ENCODE measurements at regions not wholly inside any gene's neighbourhood (a gene's known extent, or its start where the extent isn't known, plus 50 kb on each side); places are given as distances from the start of the nearest gene placed in this dataset.
A peak's percentile ranks its signal among the peaks of the same experiment; 100 is the strongest.

DNA sequence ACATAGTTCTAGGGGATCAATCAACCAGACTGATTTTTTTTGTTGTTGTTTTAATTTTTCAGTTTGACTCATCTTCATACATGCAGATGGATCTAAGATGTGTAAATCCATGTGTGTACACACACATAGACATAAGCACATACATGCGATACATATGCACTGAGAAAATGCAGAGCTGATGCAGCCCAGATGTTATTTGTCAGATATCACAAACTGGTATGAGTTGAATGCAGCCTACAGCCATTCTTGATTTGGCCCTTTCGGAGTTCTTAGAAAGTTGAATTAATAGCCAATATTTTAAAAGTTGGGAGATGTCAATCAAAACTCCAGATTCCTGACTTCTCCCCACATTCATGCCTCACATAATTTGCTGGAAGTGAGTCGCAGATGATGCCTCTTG lies 180.4 kb downstream of the SPATA18 start:
- no peak for DNase-seq
- H3K27me3 ChIP-seq (ENCODE audit: control insufficient read depth, insufficient read depth, low read length): no peaks in the 10 kb centered on the region
- H3K27ac ChIP-seq (ENCODE audit: low read length): no peak overlapping the region
- no peaks in the 10 kb centered on the region for H3K4me1 ChIP-seq (ENCODE audit: control insufficient read depth, insufficient read depth, low read length)
- no peaks in the 10 kb centered on the region for H3K9me3 ChIP-seq (ENCODE audit: control insufficient read depth, low read depth, low read length)
- H3K36me3 ChIP-seq (ENCODE audit: control insufficient read depth, insufficient read depth, low read length): no peaks in the 10 kb centered on the region
- no peak overlapping the region for H3K4me3 ChIP-seq (ENCODE audit: low read length)
- no CpG with 5 or more reads among the region's 3 CpGs for WGBS (ENCODE audit: insufficient coverage, low lambda C conversion rate)

DNA sequence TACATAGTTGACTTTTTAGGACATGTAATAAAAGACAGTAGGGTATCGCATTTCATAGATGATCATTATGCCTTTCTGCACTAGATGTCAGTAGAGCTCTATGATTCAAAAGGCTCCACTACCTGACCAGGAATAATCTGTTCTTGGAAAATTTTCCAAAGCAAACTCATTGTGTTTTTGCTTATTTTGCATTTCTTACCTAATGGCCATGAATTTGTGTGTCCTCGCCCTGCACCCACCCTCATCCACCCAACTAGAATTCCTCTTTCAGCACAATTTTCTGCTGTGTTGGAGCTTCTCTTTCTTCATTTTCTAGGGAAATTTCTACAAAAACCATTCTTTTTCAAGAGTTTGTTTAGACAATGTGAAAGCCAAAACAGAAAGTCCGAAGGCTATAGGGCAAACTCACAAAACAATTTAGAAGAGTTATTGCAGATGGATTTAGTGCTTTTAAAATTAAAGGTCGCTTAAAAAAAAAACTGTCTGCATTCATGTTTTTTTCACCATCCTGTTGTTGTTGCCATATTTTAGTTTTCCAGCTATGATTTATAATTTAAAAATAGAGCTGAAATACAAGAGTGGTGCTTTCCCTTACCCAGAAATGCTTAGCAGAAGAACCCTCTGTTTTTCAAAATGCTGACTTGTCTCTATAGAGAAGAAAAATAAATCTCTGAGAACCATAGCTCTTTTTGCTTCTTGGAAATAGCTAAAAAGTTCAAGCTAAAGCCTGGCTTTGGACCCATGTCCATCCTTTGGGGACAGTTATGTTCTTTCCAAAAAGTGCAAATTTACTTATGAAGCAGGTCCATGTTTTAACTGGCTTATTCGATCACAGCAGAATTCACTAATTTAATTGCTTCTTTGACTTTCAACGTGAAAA lies 183.7 kb downstream of the SPATA18 start:
- H3K27ac ChIP-seq (ENCODE audit: low read length): no peak overlapping the region
- DNase-seq: peak in 1 of 2 donors; percentile 18
- WGBS (ENCODE audit: insufficient coverage, low lambda C conversion rate): 55% methylated on average over 2 of the region's 6 CpGs

DNA sequence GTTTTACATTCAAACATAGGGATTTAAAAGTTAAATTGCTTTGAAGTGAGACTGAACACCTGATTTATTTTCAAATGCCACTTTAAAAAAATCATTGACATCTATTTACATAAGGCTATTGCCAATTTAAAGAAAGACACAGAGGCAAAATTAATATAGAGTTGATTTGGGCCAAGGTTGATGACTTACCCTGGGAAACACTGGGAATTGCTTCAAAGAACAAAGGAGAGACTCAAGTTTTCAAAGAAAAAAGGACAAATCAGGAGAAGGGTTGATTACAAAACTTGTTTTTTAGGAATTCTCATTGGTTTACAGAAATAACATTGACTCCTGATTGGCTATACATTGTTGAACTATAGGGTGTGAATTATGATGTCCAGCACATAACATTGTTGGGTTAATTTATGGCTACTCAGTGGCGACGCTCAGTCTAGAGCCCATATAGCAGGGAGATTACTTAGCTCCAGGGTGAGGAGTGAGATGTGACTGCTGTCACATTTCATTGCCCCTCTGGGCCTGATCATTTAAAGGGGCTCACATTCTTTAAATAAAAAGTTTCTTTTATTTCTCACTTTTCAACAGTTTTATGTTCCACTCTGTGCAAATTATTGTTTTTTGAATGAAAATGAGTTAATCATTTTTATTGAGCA lies 184.6 kb downstream of the SPATA18 start:
- no peaks in the 10 kb centered on the region for H3K36me3 ChIP-seq (ENCODE audit: control insufficient read depth, insufficient read depth, low read length)
- H3K9me3 ChIP-seq (ENCODE audit: control insufficient read depth, low read depth, low read length): no peaks in the 10 kb centered on the region
- no peak overlapping the region for H3K4me3 ChIP-seq (ENCODE audit: low read length)
- no CpG with 5 or more reads among the region's 2 CpGs for WGBS (ENCODE audit: insufficient coverage, low lambda C conversion rate)
- DNase-seq: no peak
- H3K27ac ChIP-seq (ENCODE audit: low read length): no peak overlapping the region
- no peaks in the 10 kb centered on the region for H3K27me3 ChIP-seq (ENCODE audit: control insufficient read depth, insufficient read depth, low read length)
- no peaks in the 10 kb centered on the region for H3K4me1 ChIP-seq (ENCODE audit: control insufficient read depth, insufficient read depth, low read length)

More for the DNA sequence above, 183.7 kb downstream of the SPATA18 start:
- Histone ChIP-seq H3K4me3 (ENCODE audit: low read length) (no peak overlapping the region), H3K36me3 (ENCODE audit: control insufficient read depth, insufficient read depth, low read length) (no peaks in the 10 kb centered on the region), H3K4me1 (ENCODE audit: control insufficient read depth, insufficient read depth, low read length) (no peaks in the 10 kb centered on the region), H3K9me3 (ENCODE audit: control insufficient read depth, low read depth, low read length) (no peaks in the 10 kb centered on the region), H3K27me3 (ENCODE audit: control insufficient read depth, insufficient read depth, low read length) (no peaks in the 10 kb centered on the region)

DNA sequence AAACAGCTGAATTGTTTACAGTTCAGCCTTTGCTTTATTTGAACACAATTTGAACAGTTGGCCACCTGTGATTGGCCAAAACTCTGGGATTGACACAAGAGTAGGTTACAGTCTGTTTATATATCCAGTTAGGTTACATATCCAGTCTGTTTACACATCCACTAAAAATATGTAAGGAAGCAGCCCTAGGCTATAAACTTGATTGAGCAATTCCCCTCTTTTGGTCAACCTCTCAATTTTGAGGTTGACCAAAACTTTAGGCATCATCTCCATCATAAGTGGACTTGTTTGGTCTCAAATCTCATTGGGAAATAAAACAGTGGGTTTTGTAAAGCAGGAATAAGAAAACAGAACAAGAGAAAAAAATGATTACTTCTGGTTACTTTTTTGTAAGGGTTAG lies 190.8 kb downstream of the SPATA18 start:
- no peak overlapping the region for H3K4me3 ChIP-seq (ENCODE audit: low read length)
- H3K27ac ChIP-seq (ENCODE audit: low read length): no peak overlapping the region
- H3K36me3 ChIP-seq (ENCODE audit: control insufficient read depth, insufficient read depth, low read length): no peaks in the 10 kb centered on the region
- no peaks in the 10 kb centered on the region for H3K27me3 ChIP-seq (ENCODE audit: control insufficient read depth, insufficient read depth, low read length)
- no peak for DNase-seq
- H3K9me3 ChIP-seq (ENCODE audit: control insufficient read depth, low read depth, low read length): no peaks in the 10 kb centered on the region
- H3K4me1 ChIP-seq (ENCODE audit: control insufficient read depth, insufficient read depth, low read length): no peaks in the 10 kb centered on the region

DNA sequence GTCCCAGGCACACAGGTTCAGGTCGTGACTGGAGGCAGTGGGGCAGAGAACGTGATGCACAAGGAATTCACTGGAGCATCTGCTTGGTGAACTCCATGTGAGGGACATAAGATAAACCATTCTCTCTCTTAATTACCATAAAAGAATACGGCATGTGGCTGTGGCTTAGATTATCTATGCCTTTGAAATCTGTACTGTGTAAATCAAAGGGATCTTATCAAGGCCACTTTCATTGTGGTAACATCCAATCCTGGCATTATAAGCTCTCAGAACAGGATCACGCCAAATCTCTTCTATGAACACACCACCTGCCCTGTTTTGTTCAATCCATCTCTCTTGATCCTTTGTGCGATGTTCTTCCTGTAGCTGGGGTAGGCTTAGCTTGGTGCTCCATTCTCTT lies 192.3 kb downstream of the SPATA18 start:
- H3K27me3 ChIP-seq (ENCODE audit: control insufficient read depth, insufficient read depth, low read length): no peaks in the 10 kb centered on the region
- 80% methylated on average over 2 of the region's 5 CpGs for WGBS (ENCODE audit: insufficient coverage, low lambda C conversion rate)
- H3K9me3 ChIP-seq (ENCODE audit: control insufficient read depth, low read depth, low read length): no peaks in the 10 kb centered on the region
- no peaks in the 10 kb centered on the region for H3K36me3 ChIP-seq (ENCODE audit: control insufficient read depth, insufficient read depth, low read length)
- no peaks in the 10 kb centered on the region for H3K4me1 ChIP-seq (ENCODE audit: control insufficient read depth, insufficient read depth, low read length)
- no peak overlapping the region for H3K4me3 ChIP-seq (ENCODE audit: low read length)
- no peak overlapping the region for H3K27ac ChIP-seq (ENCODE audit: low read length)
- no peak for DNase-seq

DNA sequence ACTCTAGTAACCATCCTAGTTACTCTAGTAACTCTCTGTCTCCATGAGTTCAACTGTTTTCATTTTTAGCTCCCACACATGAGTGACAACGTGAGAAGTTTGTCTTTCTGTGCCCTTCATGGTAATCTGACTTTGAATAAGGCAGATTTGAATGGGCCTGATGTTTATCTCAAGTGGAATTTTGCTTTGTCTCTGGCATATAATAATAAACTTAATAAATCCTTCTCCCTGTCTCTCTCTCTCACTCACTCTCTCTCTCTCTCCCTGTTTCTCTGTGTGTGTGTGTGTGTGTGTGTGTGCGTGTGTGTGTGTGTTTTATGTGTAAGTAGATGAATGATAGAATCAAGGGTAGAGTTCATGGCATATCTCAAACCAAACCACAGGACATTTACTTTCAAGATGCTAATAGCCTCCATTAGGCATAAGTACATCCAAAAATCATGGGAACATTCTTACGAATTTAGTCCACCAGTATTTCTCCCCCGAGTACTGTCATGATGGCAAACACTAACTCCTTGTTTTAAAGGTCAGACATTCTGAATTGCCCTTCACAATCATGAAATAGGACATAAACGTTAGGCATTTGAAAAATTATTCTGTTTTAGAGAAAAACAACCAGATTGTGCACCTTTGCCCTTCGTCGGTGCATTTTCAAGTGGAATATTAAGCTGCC lies 193.1 kb downstream of the SPATA18 start:
- WGBS (ENCODE audit: insufficient coverage, low lambda C conversion rate): no CpG with 5 or more reads among the region's 7 CpGs
- Histone ChIP-seq H3K4me3 (ENCODE audit: low read length) (no peak overlapping the region), H3K27ac (ENCODE audit: low read length) (no peak overlapping the region), H3K4me1 (ENCODE audit: control insufficient read depth, insufficient read depth, low read length) (no peaks in the 10 kb centered on the region), H3K9me3 (ENCODE audit: control insufficient read depth, low read depth, low read length) (no peaks in the 10 kb centered on the region), H3K27me3 (ENCODE audit: control insufficient read depth, insufficient read depth, low read length) (no peaks in the 10 kb centered on the region), H3K36me3 (ENCODE audit: control insufficient read depth, insufficient read depth, low read length) (no peaks in the 10 kb centered on the region)
- no peak for DNase-seq

DNA sequence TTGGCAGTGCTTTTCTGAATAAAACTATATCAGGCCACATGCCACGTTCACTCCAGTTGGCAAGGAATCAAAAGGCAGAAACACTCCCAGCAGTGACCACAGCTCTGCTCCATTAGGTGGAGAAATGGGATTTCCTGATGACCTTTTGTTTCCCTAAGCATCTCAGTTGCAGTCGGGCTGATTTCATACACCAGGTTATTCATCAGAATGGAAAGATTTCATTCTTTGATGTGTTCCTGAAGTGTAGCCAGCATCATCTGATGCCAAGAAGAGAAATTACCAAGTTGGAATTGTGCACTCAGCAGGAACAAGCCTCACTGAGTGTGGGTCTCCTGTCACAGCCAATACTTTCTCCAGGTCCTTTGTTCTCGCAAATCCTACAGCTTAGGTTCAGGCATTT lies 193.7 kb downstream of the SPATA18 start:
- Histone ChIP-seq H3K27me3 (ENCODE audit: control insufficient read depth, insufficient read depth, low read length) (no peaks in the 10 kb centered on the region), H3K27ac (ENCODE audit: low read length) (no peak overlapping the region), H3K4me3 (ENCODE audit: low read length) (no peak overlapping the region), H3K36me3 (ENCODE audit: control insufficient read depth, insufficient read depth, low read length) (no peaks in the 10 kb centered on the region), H3K9me3 (ENCODE audit: control insufficient read depth, low read depth, low read length) (no peaks in the 10 kb centered on the region), H3K4me1 (ENCODE audit: control insufficient read depth, insufficient read depth, low read length) (no peaks in the 10 kb centered on the region)
- no peak for DNase-seq
- no CpG with 5 or more reads among the region's 3 CpGs for WGBS (ENCODE audit: insufficient coverage, low lambda C conversion rate)

DNA sequence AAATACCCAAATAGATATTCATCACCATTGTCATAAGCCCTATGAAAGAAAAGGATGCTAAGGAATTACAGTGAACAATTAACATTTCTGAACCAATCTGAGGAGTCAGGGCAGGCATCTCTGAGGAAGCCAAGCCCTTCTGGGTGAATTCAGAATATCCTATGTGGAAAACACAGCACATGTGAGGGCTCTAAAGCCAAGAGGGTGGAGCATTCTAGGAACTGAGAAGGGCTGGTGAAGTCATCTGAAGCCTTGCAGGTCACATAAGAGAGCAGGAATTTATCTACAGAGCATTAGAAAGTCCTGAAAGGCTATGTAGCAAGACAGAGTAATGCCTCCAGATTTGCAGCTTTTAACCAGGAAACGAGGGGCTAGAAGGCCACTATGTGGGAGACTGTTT lies 195.7 kb downstream of the SPATA18 start:
- Histone ChIP-seq H3K27me3 (ENCODE audit: control insufficient read depth, insufficient read depth, low read length) (no peaks in the 10 kb centered on the region), H3K27ac (ENCODE audit: low read length) (no peak overlapping the region), H3K4me1 (ENCODE audit: control insufficient read depth, insufficient read depth, low read length) (no peaks in the 10 kb centered on the region), H3K9me3 (ENCODE audit: control insufficient read depth, low read depth, low read length) (no peaks in the 10 kb centered on the region), H3K4me3 (ENCODE audit: low read length) (no peak overlapping the region), H3K36me3 (ENCODE audit: control insufficient read depth, insufficient read depth, low read length) (no peaks in the 10 kb centered on the region)
- WGBS (ENCODE audit: insufficient coverage, low lambda C conversion rate): no CpG with 5 or more reads among the region's 1 CpG
- no peak for DNase-seq

DNA sequence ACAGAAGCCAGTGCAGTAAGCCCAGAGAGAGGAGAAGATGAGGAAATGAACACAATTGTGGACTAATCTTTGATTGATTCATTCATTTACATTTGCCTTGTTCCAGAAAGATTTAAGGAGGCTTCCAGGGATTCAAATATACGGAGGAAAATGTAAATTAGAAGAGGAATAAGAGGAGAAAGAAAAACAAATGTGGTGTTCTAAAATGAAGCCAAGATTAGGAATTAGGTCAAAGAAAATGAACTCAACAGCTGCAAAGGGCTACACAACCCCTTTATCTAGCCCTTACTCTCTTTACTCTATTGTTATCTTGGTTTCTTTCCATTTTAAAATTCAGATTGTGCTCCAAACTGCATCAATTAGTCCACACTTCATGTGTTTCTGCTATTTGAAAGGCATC lies 196.8 kb downstream of the SPATA18 start:
- no peak for DNase-seq
- no peaks in the 10 kb centered on the region for H3K36me3 ChIP-seq (ENCODE audit: control insufficient read depth, insufficient read depth, low read length)
- H3K4me1 ChIP-seq (ENCODE audit: control insufficient read depth, insufficient read depth, low read length): no peaks in the 10 kb centered on the region
- 89% methylated on average over 1 of the region's 1 CpG for WGBS (ENCODE audit: insufficient coverage, low lambda C conversion rate)
- peaks cover 3% of the 10 kb centered on the region for H3K9me3 ChIP-seq (ENCODE audit: control insufficient read depth, low read depth, low read length)
- H3K4me3 ChIP-seq (ENCODE audit: low read length): no peak overlapping the region
- no peaks in the 10 kb centered on the region for H3K27me3 ChIP-seq (ENCODE audit: control insufficient read depth, insufficient read depth, low read length)
- no peak overlapping the region for H3K27ac ChIP-seq (ENCODE audit: low read length)

DNA sequence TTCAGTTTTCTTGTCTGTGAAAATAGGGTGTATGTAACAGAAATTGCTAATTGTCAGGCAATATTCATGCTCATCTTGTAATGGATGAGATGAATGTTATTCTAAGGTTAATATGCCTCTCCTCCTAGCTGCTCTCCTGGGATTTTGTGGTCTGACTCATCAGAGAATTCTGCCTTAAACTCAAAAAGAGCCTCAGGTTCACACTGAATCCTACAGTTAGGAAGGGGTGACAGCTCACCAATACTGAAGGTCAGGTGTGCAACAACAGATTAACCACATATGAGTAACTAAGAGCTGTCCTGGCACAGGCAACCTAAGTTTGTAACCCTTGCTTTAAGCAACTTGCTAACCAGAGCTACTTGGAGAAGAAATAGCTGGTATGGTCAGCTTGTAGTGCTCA lies 197.7 kb downstream of the SPATA18 start:
- Histone ChIP-seq H3K4me1 (ENCODE audit: control insufficient read depth, insufficient read depth, low read length) (no peaks in the 10 kb centered on the region), H3K9me3 (ENCODE audit: control insufficient read depth, low read depth, low read length) (peaks cover 3% of the 10 kb centered on the region), H3K4me3 (ENCODE audit: low read length) (no peak overlapping the region), H3K27me3 (ENCODE audit: control insufficient read depth, insufficient read depth, low read length) (no peaks in the 10 kb centered on the region), H3K36me3 (ENCODE audit: control insufficient read depth, insufficient read depth, low read length) (no peaks in the 10 kb centered on the region), H3K27ac (ENCODE audit: low read length) (no peak overlapping the region)
- DNase-seq: no peak

Measured in large intestine (tissue), 3 donors.